Lower lobe of right lung (tissue), 2 donors: ENCODE measurements at regions not wholly inside any gene's neighbourhood (a gene's known extent, or its start where the extent isn't known, plus 50 kb on each side); places are given as distances from the start of the nearest gene placed in this dataset.

Source experiments
- ATAC-seq, 2 donors: fragments of 200-7000 bp; cut with Tn5 transposase; one replicate each; pipeline ENCODE4 v1.9.1; 2020 to 2022; ENCODE audit warnings: mild to moderate bottlenecking in 2 of 2, moderate library complexity in 2 of 2
- DNase-seq: peaks from one replicate; pipeline ENCODE4 v3.0.0-alpha.2; 2020
- H3K27ac ChIP-seq: fragments of 200-600 bp; one replicate; pipeline ENCODE4 v1.8.0; 2022
- H3K27me3 ChIP-seq: fragments of 200-600 bp; one replicate; pipeline ENCODE4 v1.8.0; 2022; ENCODE audit warnings: low read depth
- H3K36me3 ChIP-seq: fragments of 200-600 bp; one replicate; pipeline ENCODE4 v1.8.0; 2022; ENCODE audit warnings: mild to moderate bottlenecking
- H3K4me1 ChIP-seq: fragments of 200-600 bp; one replicate; pipeline ENCODE4 v1.8.0; 2022
- H3K4me3 ChIP-seq: fragments of 200-600 bp; one replicate; pipeline ENCODE4 v1.8.0; 2022; ENCODE audit warnings: mild to moderate bottlenecking
- H3K9me3 ChIP-seq: fragments of 200-600 bp; one replicate; pipeline ENCODE4 v1.8.0; 2022
- intact Hi-C: fragments of 100-400 bp; cut with DNase I; formaldehyde crosslinking; loops from one replicate; pipeline ENCODE4 v1.11.0; 2022
- TF ChIP-seq, protein P1 (sequence below): fragments of 200-600 bp; IDR thresholded peaks from one replicate; pipeline ENCODE4 v1.8.0; 2022; ENCODE audit warnings: antibody characterized with exemption, mild to moderate bottlenecking
- donor health status: DM: no; HTN: yes; CAD: no; lungs with severe emphysema.

DNA sequence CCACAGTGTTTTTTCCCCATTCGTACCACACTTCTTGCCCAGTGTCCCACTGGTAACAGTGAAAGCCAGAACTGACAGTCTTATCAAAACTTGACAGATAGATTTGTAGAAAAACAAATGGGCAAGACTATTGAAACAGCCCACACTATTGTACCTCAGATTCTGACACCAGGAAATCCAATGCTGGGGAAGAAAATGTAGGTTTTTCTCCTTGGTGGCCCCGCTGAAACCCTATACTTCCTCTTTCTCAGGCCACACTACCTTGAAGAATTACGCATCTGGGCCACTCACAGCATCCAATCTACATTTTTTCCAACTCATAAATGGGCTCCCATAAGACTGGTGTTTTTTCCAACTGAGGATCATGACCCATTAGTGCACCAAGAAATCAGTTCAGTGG, 90.9 kb upstream of the HDDC2 start:
- H3K4me1 ChIP-seq, result no peaks in the 10 kb centered on the region
- ATAC-seq, result no peak
- no peaks in the 10 kb centered on the region for H3K36me3 ChIP-seq
- no peak for DNase-seq
- TF ChIP-seq, protein P1, sequence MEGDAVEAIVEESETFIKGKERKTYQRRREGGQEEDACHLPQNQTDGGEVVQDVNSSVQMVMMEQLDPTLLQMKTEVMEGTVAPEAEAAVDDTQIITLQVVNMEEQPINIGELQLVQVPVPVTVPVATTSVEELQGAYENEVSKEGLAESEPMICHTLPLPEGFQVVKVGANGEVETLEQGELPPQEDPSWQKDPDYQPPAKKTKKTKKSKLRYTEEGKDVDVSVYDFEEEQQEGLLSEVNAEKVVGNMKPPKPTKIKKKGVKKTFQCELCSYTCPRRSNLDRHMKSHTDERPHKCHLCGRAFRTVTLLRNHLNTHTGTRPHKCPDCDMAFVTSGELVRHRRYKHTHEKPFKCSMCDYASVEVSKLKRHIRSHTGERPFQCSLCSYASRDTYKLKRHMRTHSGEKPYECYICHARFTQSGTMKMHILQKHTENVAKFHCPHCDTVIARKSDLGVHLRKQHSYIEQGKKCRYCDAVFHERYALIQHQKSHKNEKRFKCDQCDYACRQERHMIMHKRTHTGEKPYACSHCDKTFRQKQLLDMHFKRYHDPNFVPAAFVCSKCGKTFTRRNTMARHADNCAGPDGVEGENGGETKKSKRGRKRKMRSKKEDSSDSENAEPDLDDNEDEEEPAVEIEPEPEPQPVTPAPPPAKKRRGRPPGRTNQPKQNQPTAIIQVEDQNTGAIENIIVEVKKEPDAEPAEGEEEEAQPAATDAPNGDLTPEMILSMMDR, result no peak
- no peaks in the 10 kb centered on the region for H3K27me3 ChIP-seq
- H3K9me3 ChIP-seq, result no peaks in the 10 kb centered on the region
- H3K4me3 ChIP-seq, result no peak overlapping the region
- intact Hi-C loops, result no loop called here
- no peak overlapping the region for H3K27ac ChIP-seq

DNA sequence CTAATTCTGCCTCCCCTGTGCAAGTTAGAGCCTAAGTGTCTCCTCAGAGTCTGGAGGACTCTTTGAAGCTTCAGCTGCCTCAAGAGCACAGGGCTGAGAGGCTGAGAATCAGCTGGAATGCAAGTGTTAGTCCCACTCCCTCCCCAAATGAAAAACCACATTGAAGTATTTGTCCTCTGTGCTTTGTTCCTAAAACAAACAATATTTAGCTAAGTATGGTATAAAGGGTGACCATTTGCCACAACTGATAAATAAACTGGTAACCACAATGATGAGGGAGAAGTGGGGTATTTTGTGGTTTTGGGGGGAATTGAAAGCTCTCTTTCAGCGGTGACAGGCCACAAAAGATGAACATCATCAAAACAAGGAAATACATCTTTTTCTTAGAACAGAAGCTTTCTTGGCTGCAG, 91.7 kb upstream of the HDDC2 start:
- no peaks in the 10 kb centered on the region for H3K4me1 ChIP-seq
- no peaks in the 10 kb centered on the region for H3K36me3 ChIP-seq
- no peak overlapping the region for H3K4me3 ChIP-seq
- H3K9me3 ChIP-seq, result no peaks in the 10 kb centered on the region
- ATAC-seq (peak; percentile 59 to 67), DNase-seq (no peak)
- intact Hi-C loops, result no loop called here
- H3K27ac ChIP-seq, result no peak overlapping the region
- TF ChIP-seq, protein P1, result no peak
- no peaks in the 10 kb centered on the region for H3K27me3 ChIP-seq

DNA sequence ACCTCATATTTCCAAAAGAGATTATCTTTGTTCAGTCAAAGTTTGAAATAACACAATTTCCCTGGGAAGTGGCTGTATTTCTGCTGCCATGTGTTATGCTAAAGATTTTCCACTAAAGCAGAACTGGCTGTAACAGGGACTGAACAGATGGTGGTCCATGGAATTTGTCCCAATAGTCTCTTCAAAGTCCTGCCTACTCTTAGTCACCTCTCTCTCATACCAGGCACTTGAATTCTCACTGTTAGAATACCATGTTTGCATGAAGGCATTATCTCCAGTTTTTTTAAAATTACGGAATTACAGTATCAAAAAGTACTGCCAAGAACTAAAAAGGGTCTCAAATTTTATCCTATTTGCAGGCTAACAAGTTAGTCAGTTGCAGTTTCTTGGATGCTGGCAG, 105.0 kb upstream of the HDDC2 start:
- ATAC-seq, result no peak
- TF ChIP-seq, protein P1, result no peak

DNA sequence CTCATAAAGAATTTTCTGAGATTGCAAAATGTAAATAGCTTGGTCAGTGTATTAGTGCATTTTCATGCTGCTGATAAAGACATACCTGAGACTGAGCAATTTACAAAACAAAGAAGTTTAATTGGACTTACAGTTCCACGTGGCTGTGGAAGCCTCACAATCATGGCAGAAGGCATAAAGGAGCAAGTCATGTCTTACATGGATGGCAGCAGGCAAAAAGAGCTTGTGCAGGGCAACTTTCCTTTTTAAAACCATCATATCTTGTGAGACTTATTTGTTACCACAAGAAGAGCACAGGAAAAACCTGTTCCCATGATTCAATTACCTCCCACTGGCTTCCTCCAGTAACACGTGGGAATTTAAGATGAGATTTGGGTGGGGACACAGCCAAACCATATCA, 112.7 kb upstream of the HDDC2 start:
- TF ChIP-seq, protein P1, result no peak
- Histone ChIP-seq H3K9me3 (peaks cover 8% of the 10 kb centered on the region), H3K36me3 (no peaks in the 10 kb centered on the region), H3K27ac (no peak overlapping the region), H3K4me3 (no peak overlapping the region), H3K27me3 (no peaks in the 10 kb centered on the region), H3K4me1 (no peaks in the 10 kb centered on the region)
- no peak for ATAC-seq
- no peak for DNase-seq
- intact Hi-C loops, result no loop called here

More for the DNA sequence above, 105.0 kb upstream of the HDDC2 start:
- intact Hi-C loops, result no loop called here
- H3K36me3 ChIP-seq, result no peaks in the 10 kb centered on the region
- no peaks in the 10 kb centered on the region for H3K9me3 ChIP-seq
- H3K4me1 ChIP-seq, result no peaks in the 10 kb centered on the region
- no peaks in the 10 kb centered on the region for H3K27me3 ChIP-seq
- no peak overlapping the region for H3K4me3 ChIP-seq
- DNase-seq, result no peak
- H3K27ac ChIP-seq, result no peak overlapping the region

DNA sequence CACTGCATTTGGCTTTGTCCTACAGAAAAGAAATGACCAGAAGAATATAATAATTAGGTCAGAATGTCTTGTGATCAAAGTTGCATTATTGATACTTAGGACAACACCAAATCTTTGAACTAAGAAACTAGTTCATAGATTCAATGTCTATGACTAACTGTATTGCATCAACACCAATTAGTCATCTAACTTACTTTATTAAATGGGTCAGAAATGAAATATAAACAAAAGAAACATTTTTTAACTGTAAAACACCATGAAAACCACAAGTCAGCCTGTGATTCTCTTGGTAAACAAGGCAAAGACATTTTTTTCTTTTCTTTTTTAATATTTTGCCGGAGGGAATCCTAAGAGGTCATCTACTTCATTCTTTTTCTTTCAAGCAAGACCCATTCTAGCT, 114.1 kb upstream of the HDDC2 start:
- Histone ChIP-seq H3K9me3 (peaks cover 8% of the 10 kb centered on the region), H3K27me3 (no peaks in the 10 kb centered on the region), H3K27ac (no peak overlapping the region), H3K36me3 (no peaks in the 10 kb centered on the region), H3K4me1 (no peaks in the 10 kb centered on the region), H3K4me3 (no peak overlapping the region)
- intact Hi-C loops, result no loop called here
- TF ChIP-seq, protein P1, result no peak
- no peak for ATAC-seq
- DNase-seq, result no peak

DNA sequence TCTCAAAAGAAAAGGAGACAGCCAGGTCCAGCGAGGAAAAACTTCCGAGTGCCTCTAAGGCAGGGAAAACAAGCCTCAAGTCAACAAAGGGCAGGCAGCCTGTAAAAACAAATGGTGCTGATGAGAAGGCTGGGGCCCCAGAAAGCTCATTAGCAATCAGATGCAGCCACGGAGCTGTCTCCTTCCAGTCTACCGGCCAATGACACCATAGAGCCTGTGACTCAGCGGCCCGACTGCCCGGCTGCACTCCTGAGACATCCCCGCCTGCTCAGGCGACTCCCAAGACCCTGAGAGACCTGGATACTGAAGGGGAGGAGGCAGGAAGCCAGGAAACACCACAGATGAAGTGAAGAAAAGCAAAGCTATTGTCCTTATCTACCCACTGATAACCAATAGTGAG, 120.1 kb upstream of the HDDC2 start:
- Histone ChIP-seq H3K27me3 (no peaks in the 10 kb centered on the region), H3K36me3 (no peaks in the 10 kb centered on the region), H3K4me1 (no peaks in the 10 kb centered on the region), H3K9me3 (no peaks in the 10 kb centered on the region), H3K4me3 (no peak overlapping the region), H3K27ac (no peak overlapping the region)
- intact Hi-C loops, result no loop called here
- TF ChIP-seq, protein P1, result no peak
- ATAC-seq, result no peak
- no peak for DNase-seq
